Daoy (cell line): ENCODE measurements at regions not wholly inside any gene's neighbourhood (a gene's known extent, or its start where the extent isn't known, plus 50 kb on each side); places are given as distances from the start of the nearest gene placed in this dataset.

Source experiments
- DNase-seq: peaks from one replicate; pipeline ENCODE4 v3.0.0-alpha.2; 2015; ENCODE audit warnings: low read depth

DNA sequence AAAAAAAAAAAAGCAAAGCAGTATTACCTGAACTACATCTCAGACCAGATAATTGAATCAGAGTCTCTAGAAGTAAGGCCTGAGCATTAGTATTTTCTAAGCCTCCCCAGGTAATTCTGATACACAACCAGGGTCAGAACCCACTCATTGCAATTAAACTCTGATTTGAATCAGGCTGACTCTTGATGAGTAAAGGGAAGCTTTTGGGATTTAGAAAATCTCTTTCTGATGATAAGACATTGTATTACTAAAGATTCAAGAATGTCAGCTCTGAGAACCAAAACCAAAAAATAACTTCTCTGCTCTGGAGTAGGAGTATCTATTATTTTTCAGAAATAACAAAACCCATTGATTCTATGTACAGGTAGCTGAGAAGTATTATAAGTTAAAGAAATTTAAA lies 100.1 kb upstream of the COL21A1 start:
- DNase-seq, result no peak

DNA sequence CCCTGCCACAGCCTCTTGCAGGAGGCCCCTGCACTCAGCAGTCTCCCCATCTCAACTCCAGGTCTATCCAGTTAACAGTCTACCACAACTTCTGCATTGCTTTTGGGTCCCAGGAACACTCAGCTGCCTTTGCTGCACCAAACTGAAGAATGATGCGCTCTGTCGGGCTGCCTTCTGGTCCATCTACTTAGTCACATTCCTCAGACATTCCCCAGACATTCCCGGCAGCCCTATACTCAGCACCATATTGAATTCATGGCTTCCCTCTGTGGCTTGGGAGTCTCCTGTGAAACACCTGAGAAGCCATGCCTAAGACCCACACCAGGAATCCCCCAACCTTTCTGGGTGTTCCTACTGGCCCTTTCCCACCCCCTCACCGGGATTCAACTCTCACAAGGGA lies 99.6 kb upstream of the COL21A1 start:
- DNase-seq, result no peak

DNA sequence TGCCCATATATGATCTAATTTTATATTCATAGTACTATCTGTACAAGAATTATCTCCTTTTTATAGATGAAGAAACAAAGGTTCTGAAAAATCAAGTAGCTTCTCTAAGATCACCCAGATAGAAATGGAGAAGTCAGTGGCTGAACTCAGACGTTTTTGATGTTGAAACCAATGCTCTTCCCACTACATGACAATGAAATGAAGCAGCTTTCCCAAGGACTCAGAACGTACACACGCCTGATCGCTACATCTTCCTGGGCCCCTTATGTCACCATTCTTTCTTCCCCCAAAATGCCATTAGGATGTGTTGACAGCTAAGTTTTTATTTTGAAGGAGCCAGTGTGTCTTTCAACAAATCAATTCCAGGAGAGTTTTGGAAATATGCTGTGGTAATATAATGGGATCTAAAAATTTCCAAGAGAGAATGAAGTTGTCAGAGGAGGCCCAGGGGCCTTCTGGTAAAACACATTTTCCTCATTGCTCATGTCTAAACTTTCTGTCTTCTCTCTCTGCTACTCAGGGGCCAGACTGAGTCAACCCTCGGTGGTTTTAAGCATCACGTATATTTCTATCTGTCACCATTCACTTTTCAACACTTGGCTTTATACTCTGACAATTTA lies 98.1 kb upstream of the COL21A1 start:
- DNase-seq, result no peak

DNA sequence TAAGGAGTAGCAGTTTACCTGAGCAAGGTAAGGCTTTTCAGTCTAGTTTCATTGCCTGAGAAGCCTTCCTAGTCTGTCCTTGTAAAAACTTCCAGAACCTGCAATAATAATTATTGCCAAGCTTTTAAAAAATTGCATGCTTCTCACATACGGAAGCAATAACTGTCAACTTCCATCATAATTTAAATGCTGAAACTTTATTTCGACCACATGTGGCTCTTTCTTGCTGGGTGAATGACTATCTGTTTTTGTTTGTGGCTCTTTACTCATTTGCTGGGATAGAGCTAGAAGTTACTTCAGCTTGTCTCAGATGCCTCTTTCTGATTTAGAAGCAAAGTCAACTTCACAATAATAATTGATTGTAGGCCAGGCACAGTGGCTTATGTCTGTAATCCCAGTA lies 95.9 kb upstream of the COL21A1 start:
- no peak for DNase-seq

DNA sequence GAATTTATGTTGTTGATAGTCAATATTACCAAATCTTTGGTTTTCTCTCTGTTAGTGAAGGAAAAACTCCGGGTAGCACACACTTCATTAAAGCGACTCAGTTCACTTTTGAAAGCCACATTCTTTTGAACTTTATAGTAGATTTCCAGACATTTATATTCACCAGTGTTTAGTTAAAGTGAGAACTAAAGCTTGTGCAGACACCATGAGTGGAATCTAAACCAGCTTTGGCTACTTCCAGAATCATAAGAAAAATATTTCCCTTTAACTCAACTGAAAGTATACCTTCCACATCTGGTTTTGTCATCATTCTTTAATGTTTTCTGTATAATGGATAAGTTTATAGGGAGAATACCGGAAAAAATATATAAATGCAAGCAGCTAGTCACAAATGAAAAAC lies 92.1 kb upstream of the COL21A1 start:
- DNase-seq, result no peak

DNA sequence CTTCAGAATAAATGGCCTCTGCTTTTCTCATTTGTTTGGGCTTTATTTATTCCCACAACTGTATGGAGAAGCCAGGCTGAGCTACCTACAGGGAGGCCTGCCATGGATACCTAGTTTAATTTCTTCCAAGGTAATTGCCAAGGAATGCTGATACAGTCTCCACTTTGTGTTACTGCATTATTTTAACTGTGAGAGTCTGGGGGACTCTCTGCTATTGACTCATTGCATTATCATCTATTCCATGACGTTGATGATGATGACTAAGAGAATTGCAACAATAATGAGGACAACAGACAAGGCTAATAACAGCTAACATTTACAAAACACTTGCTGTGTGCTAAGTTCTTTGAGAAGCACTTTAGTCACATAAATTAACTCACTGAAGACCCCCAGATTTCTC lies 88.3 kb upstream of the COL21A1 start:
- DNase-seq, result peak; percentile 42

DNA sequence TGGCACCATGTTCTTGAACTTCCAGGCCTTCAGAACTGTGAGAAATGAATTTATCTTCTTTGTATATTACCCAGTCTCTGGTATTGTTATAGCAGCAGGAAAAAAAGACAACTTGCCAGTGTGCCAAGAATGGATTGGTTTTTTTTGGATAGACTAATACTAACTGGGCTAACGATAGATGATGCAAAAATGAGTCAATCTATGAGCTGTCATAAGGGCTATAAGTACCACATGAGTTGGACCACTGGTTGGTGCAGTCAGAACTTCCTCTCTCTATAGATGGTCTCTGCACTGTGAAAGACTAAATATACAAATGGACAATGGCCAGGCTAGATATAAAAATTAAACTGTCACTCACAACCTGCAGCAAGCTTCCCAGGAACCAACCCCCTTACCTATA lies 87.6 kb upstream of the COL21A1 start:
- DNase-seq, result peak; percentile 63

DNA sequence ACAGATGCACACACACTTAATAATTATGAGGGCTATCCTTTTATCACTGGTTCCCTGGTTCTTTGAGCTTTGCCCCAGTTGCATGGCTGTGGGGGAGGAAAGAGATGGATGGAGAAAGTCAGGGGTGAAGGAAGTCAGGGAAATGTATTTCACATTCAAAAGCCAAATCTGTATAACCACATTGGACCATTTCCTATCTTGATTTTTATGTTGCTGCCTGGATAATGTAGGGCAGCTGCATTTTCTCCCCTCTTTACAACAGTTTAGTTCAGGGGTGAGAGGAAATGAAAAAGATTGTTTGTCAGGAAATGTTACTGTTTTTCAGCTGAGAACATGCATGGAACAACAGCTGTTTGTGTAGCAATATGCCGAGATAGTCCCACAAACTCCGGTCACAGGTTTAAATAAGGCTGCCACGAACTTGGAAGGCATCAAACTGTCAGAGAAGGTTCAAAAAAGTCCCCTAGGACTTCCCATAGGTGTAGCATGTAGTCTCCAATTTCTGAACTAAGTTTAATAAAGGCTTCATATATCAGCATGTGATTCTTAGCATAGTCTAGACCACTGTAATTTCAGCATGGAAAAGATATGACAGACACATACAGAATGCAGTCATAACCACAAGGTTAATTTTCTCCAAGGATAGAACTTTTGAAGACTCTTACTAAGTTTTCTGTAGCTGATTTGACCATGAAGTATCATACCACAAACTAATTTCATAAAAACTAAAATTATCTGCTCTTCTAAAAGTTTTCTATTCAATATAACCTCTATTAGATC lies 82.1 kb upstream of the COL21A1 start:
- no peak for DNase-seq

DNA sequence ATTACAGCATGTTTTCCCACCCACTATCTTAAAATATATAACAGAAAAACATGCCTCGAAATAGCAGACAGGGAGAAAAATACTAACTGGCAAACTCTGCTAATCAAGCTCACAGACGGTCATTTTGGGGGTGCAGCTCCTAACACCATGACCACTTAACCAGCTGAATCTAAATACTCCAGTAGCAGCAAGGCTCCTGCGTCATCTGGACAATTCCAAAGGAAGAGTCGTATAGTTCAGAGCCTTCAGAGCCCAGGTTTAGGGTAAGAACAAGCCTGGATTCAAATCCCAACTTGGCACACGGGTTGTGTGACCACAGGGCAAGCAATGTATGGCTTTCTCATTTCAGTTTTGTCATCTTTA lies 81.3 kb upstream of the COL21A1 start:
- no peak for DNase-seq

DNA sequence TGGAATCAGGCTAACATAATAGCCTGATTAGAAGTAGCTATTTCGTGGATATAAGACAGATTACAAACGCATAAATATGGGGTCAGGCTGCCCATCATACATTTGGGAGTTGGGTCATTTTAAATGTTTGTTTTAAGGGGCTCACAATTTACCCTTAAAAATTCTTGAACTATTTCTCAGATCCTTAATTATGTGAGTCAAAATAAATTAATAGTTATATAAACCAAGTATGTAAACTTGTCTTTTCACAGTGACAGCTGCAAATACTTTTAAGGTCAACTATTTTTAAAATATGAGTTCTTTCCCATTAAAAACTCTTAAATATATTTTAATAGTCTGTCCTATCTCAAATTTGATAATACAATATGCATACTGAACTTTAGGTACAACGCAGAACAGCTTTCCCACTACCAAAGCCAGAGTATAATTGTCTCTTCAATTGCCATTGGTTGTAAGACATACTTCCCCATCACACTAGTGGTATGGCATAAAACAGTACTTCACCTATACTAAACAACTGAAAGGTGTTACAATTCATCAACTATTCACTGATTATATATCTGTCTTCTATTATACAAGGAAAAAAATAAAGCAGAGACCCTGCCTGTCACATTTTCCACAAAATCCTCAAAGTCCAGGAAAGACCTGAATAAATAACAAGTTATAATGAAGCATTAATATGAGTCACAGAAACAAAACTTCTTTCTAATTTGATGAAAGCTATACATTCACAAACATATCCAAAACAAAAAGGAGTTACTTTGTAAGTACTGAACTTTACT lies 80.8 kb upstream of the COL21A1 start:
- DNase-seq, result no peak

DNA sequence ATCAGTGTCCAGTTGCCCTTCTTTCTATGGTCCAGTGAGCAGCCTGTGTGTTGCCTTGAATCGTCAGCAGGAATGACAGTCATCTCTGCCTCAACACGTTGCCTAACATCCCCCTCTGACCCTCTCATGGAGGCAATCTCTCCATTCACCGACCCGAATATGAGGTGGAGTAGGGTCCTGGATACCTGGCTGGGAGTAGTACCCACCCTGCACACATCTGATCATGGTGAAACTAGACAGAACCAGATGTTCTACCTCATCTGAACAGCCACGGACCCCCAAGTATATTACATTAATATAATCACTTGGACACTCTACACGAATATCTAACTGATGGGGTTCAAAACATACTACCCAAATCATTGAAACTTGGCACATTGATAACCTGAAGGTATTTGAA lies 77.0 kb upstream of the COL21A1 start:
- no peak for DNase-seq

DNA sequence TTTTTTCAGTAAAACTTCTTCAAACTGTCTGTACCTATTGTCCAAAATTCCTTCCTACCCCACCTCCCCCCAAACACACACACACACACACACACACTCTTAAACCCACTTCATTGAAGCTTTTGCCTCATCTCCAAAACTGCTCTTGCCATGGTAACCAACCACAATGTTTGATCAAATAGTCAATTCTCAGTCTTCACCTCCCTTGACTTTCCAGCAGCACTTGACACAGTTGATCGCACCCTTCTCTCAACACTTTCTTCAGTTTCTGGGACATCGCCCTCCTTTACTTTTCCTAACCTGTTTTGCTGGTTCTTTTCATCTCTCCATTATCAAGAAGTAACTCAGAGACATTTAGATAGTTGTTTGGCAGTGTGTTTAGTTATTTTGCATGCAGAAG lies 71.5 kb upstream of the COL21A1 start:
- no peak for DNase-seq

DNA sequence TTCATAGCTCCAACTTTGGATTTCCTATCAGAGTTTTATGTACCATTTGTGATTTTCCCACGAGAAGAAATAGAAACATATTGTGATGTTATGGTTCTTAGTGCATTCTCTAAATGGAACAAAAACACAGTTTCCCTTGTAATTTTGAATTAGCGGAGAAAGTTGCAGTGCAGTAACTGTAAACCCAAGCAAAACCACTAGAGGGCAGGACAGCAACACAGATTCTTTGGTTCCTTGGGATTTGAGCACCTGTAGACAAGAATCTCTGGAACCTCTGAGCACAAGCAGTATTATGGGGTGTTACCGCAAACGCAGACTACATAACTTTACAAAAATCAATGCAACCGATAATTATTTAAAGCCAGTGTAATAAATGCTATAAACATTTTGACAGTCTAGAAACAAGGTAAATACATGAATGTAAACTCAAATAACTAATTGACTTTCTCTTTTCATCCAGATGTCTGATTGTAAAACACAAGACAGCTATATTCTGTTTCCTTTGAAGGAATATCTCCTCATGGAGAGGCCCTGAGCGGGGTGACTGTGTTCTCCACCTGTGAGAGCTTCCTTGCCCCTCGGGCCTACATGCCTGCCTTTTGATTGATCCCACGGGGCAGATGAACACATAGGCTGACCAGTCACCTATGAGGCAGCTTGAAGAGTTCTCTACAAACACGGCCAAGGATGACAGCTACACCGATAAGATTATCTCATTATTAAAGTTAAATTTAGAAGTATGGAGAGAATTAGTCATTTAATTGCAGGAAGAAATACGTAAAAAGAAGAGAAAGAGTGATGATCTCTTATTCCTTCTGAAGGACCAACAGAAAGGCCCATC lies 67.5 kb upstream of the COL21A1 start:
- DNase-seq, result peak; percentile 61

DNA sequence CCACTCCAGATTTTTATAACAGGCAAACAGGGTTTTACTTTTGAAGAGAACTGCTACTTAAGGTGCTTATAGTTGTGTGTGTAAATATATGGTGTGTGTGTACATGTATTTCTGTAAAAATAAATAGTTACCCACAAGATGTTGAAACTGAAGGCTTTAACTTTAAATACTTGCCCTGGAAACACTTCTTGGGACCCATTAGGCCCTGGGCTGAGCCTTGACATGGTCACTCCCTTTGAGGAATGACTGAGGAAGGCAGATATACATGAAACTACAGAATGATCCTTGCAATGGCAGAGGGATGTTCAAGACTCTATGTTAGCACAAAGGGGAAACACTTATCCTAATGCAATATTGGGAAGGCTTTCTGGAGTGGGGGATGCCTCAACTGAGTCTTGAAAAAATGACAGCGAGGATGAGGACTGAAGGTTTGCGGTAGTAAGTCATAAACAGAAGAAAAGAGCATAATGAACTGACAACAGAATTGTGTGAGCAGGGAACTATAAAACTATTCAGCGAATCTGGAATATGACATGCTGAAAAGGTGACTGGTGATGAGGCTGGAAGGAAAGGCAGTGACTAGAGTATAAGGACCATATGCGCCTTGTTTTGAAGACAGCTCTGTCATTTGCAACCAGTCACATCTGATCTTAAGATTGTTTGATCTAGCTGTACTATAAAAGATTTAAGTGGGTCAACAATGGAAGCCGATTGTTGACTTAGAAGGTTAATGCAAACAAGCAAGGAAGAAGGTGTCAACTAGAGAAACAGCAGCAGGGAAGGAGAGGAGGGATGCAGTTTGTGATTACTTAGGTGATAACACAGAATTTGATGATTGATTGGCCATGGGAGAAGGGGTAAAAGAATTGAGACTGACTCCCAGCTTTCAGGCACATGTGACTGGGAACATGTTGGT lies 64.4 kb upstream of the COL21A1 start:
- DNase-seq, result no peak

DNA sequence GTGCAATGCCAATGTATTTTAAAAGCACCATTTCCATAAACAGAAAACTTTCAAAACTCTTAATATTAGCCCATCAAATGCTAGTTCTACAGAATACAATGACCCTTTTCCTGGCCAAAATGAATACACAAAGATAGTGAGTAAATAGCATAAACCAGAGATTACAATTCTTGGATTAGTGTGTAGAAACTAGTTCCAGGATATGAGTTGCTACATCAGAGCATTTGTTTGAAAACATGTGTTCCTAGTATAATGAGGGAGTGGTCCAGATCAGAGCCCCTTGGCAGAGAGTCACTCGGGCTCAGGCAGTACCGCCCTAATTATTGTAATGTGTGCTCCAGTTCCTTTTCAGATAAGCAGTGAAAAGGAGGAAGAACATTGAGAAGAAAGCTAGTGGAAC lies 63.7 kb upstream of the COL21A1 start:
- no peak for DNase-seq

DNA sequence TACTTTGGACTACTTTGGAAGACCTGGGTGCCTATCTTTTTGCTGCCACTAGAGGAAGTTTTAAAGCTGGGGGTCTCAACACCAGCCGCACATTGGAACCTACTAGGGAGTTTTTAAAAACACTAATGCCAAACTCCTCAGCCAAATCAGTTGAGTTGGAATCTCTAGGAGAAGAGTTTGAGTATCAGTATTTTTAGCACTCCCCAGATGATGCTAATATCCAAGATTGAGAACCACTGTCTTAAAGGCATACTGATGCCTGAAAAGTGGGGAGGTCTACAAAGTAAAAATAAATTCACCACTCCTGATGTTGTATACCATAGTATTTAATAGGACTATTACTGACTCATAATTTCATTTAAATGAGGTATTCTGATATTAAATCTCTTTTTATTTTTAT lies 62.9 kb upstream of the COL21A1 start:
- DNase-seq, result no peak

DNA sequence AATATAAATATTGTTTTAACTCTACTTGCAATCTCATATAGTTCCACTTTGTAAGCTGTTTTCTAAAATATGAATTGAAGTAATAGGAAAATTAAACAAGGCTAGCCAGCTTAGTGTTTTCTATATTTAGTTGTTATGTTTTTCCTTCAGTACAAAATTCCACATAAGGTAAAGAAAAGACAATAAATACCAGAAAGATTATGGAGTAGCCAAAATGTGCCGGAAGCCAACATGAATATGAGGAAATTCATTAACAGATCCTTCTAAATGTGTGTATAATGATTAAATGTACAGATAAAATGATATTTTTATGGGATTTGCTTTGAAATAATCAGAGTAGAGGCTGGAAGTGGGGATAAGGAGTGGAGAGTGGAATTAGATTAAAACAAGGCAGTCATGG lies 52.5 kb upstream of the COL21A1 start:
- no peak for DNase-seq

DNA sequence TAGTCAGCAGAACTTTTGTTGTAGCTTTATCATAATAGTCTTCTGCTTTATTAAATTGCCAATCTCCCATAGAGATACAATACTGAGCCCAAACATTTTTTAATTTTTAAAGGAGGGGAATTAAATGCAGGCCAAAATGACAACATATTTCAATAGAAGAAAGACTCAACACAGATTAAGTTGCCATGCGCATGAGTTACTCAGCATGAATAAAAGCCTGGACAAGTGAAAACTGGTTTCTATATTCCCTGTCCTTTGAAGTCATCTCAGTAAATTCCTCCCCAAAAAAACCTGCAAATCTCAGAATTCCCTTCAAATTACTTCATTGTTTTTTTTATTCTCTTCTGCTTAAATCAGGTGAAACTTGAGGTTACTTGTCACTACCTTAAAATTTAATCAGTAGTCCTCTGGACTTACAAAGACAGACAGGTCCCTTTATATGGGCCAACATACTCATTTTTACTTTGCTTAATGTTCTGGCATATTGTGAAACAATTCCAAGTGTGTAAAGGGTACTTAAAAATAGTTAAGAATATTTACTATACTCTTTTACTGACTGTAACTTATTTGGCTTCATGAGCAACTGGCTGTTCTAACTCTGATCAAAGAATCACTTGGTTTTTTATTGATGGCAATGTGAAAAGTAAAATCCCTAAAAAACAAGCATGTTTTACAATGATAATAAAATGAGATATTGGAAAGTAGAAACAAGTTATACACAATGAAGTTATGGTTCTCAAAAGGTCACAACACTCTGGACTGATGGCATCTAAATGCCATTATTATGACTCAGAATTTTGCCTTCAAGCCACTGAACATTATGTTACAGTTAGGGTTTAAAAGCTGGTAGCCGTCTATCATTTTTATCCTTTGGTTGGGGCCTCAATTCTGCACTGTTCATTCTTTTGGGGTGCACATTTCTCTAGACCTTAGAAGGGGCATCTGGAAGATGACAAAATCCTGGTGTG lies 49.9 kb upstream of the COL21A1 start:
- DNase-seq, result no peak
